ENCODE measurements at regions not wholly inside any gene's neighbourhood (a gene's known extent, or its start where the extent isn't known, plus 50 kb on each side); places are given as distances from the start of the nearest gene placed in this dataset.

GRCh38 chr10:30178356-30178964 lies 119.1 kb upstream of the JCAD start:
- TF ChIP-seq CTCF (conservative IDR thresholded peaks at IDR 0.05 in 1 of 2, IDR thresholded peaks at IDR 0.05 in 1 of 2; ENCODE audit: extremely low read depth in 1 of 2, insufficient read depth in 1 of 2, low read depth in 1 of 2, low read length in 2 of 2) (no peak), EZH2 (IDR thresholded peaks at IDR 0.05; ENCODE audit: borderline replicate concordance, low read length) (no peak)

Measured in mammary epithelial cell (primary cell).